B cell (primary cell): ENCODE measurements at regions not wholly inside any gene's neighbourhood (a gene's known extent, or its start where the extent isn't known, plus 50 kb on each side); places are given as distances from the start of the nearest gene placed in this dataset.

Source experiments
- ATAC-seq: fragments of 200-7000 bp; cut with Tn5 transposase; one replicate; pipeline ENCODE4 v1.10.0; 2021; ENCODE audit warnings: low read depth, mild to moderate bottlenecking, moderate number of reproducible peaks, moderate library complexity
- CTCF ChIA-PET: fragments of 350-600 bp; sonication (Branson Sonifier 250); formaldehyde crosslinking; loops from one replicate; lab custom pipeline; 2021; ENCODE audit warnings: antibody characterized with exemption, inconsistent platforms; lab: Charles Lee
- POLR2A ChIA-PET: fragments of 350-600 bp; sonication (Branson Sonifier 250); formaldehyde crosslinking; loops from one replicate; lab custom pipeline; 2021; ENCODE audit warnings: antibody characterized with exemption; lab: Charles Lee
- DNase-seq: peaks from one replicate; pipeline ENCODE4 v3.0.0; 2013
- H2AFZ ChIP-seq: 2 replicates; pipeline ENCODE4 v1.6.1; 2012; ENCODE audit warnings: mild to moderate bottlenecking, low read depth, low read length; ENCODE audit not compliant: insufficient read depth, poor library complexity, severe bottlenecking
- H3K27ac ChIP-seq, 2 donors: 1 replicate in 1 of 2; 2 replicates in 1 of 2; pipeline ENCODE4 v1.5.1; 2012 to 2013; ENCODE audit warnings: low read length in 2 of 2, mild to moderate bottlenecking in 2 of 2, moderate library complexity in 1 of 2
- H3K27me3 ChIP-seq, 4 experiments: fragments of 200-600 bp in 1 of 4; sonication (generic) in 1 of 4; replicated peaks in 1 of 4; 1 replicate in 2 of 4; 2 replicates in 2 of 4; pipeline versions ENCODE4 v1.6.1 to v1.7.0; 2013 to 2016; ENCODE audit warnings: low read length in 3 of 4, mild to moderate bottlenecking in 2 of 4, mixed read lengths in 1 of 4, moderate library complexity in 1 of 4; ENCODE audit not compliant: insufficient read depth in 4 of 4, control insufficient read depth in 3 of 4; ENCODE audit errors: control extremely low read depth in 1 of 4
- H3K36me3 ChIP-seq, 2 experiments: replicated peaks in 1 of 2; 1 replicate in 1 of 2; 2 replicates in 1 of 2; pipeline versions ENCODE4 v1.6.1 to v1.7.1; 2013; ENCODE audit warnings: low read length in 1 of 2; ENCODE audit not compliant: insufficient read depth in 2 of 2, control insufficient read depth in 1 of 2; ENCODE audit errors: control extremely low read depth in 1 of 2, extremely low read depth in 1 of 2
- H3K4me1 ChIP-seq, 2 donors: fragments of 200-600 bp in 1 of 2; sonication (generic) in 1 of 2; 1 replicate in 1 of 2; 2 replicates in 1 of 2; pipeline versions ENCODE4 v1.5.1 to v1.6.1; 2013 to 2017; ENCODE audit warnings: low read length in 2 of 2; ENCODE audit not compliant: control insufficient read depth in 2 of 2, insufficient read depth in 2 of 2
- H3K4me2 ChIP-seq: replicated peaks from 2 replicates; pipeline ENCODE3; 2012; ENCODE audit warnings: mild to moderate bottlenecking, low read depth, low read length; ENCODE audit not compliant: poor library complexity, severe bottlenecking
- H3K4me3 ChIP-seq, 5 experiments: fragments of 200-600 bp in 1 of 5; sonication (generic) in 1 of 5; 1 replicate in 3 of 5; 2 replicates in 2 of 5; pipeline versions ENCODE4 v1.5.1 to v1.7.0; 2011 to 2016; ENCODE audit warnings: low read length in 4 of 5, mild to moderate bottlenecking in 4 of 5, low read depth in 2 of 5, control low read depth in 1 of 5, moderate library complexity in 1 of 5; ENCODE audit not compliant: insufficient read depth in 1 of 5; ENCODE audit errors: control extremely low read depth in 1 of 5, extremely low read depth in 1 of 5
- H3K79me2 ChIP-seq: fragments of 200-600 bp; sonication (generic); one replicate; pipeline ENCODE4 v1.6.0; 2016; ENCODE audit warnings: low read length; ENCODE audit not compliant: control insufficient read depth, insufficient read depth
- H3K9ac ChIP-seq: fragments of 200-600 bp; sonication (generic); 2 replicates; pipeline ENCODE4 v1.6.1; 2017; ENCODE audit warnings: mild to moderate bottlenecking, low read length, moderate library complexity
- H3K9me3 ChIP-seq, 3 donors: one replicate each; pipeline versions ENCODE4 v1.6.1 to v1.7.1; 2013; ENCODE audit warnings: low read length in 2 of 3; ENCODE audit not compliant: control insufficient read depth in 2 of 3, insufficient read depth in 1 of 3; ENCODE audit errors: control extremely low read depth in 1 of 3
- H4K20me1 ChIP-seq: 2 replicates; pipeline ENCODE4 v1.6.0; 2012; ENCODE audit warnings: mild to moderate bottlenecking, low read length; ENCODE audit not compliant: insufficient read depth, control insufficient read depth, poor library complexity, severe bottlenecking
- H3K27ac Mint-ChIP-seq: one replicate; pipeline ENCODE4 v1.8.0; 2021; ENCODE audit warnings: mixed read lengths
- H3K27me3 Mint-ChIP-seq: one replicate; pipeline ENCODE4 v1.8.0; 2021; ENCODE audit warnings: mixed read lengths
- H3K4me1 Mint-ChIP-seq: one replicate; pipeline ENCODE4 v1.8.0; 2021; ENCODE audit warnings: mixed read lengths
- H3K4me3 Mint-ChIP-seq: one replicate; pipeline ENCODE4 v1.8.0; 2021; ENCODE audit warnings: mixed read lengths
- H3K9me3 Mint-ChIP-seq: one replicate; pipeline ENCODE4 v1.8.0; 2022; ENCODE audit warnings: mixed read lengths; ENCODE audit not compliant: insufficient read depth
- CTCF ChIP-seq: fragments of 200-600 bp; IDR thresholded peaks from one replicate; pipeline ENCODE4 v1.8.0; 2022; ENCODE audit warnings: antibody characterized with exemption, mild to moderate bottlenecking
- EZH2 ChIP-seq: IDR thresholded peaks from 2 replicates; pipeline ENCODE4 v1.6.1; 2012; ENCODE audit warnings: borderline replicate concordance, low read depth, mild to moderate bottlenecking, moderate library complexity, low read length; ENCODE audit not compliant: insufficient read depth, poor library complexity, severe bottlenecking
- WGBS: methylation state at CpG from one replicate; pipeline ENCODE4 v1.1.5; 2013; ENCODE audit warnings: missing lambda C conversion rate; ENCODE audit not compliant: insufficient coverage; 5-methylcytosine and 5-hydroxymethylcytosine counted together
- intact Hi-C: fragments of 100-400 bp; cut with micrococcal nuclease; formaldehyde crosslinking; loops from one replicate; pipeline ENCODE4 v1.10.0; 2022

GRCh38 chr3:6074952-6075351 lies 786.0 kb upstream of the GRM7 start:
- Histone ChIP-seq H3K9ac (no peak overlapping the region), H3K27me3 (no peaks in the 10 kb centered on the region), H4K20me1 (no peaks in the 10 kb centered on the region), H3K9me3 (no peaks in the 10 kb centered on the region), H2AFZ (no peak overlapping the region), H3K4me2 (no peak overlapping the region), H3K4me3 (no peak overlapping the region), H3K79me2 (no peaks in the 10 kb centered on the region), H3K27ac (no peak overlapping the region), H3K4me1 (no peaks in the 10 kb centered on the region), H3K36me3 (no peaks in the 10 kb centered on the region)
- no peak overlapping the region for H3K27ac Mint-ChIP-seq
- 57% methylated on average over 1 of the region's 2 CpGs for WGBS
- DNase-seq (no peak), ATAC-seq (no peak)
- H3K9me3 Mint-ChIP-seq = no peaks in the 10 kb centered on the region
- intact Hi-C loops = no loop called here
- no peaks in the 10 kb centered on the region for H3K4me1 Mint-ChIP-seq
- POLR2A ChIA-PET = no interaction called here
- H3K27me3 Mint-ChIP-seq = no peaks in the 10 kb centered on the region
- CTCF ChIA-PET = no interaction called here
- H3K4me3 Mint-ChIP-seq = no peak overlapping the region
- TF ChIP-seq EZH2 = no peak
- no peak for TF ChIP-seq CTCF

GRCh38 chr3:6078436-6078835 lies 782.5 kb upstream of the GRM7 start:
- intact Hi-C loops = no loop called here
- Histone ChIP-seq H3K27ac (no peak overlapping the region), H3K9me3 (no peaks in the 10 kb centered on the region), H4K20me1 (no peaks in the 10 kb centered on the region), H3K27me3 (no peaks in the 10 kb centered on the region), H3K4me3 (no peak overlapping the region), H2AFZ (no peak overlapping the region), H3K79me2 (no peaks in the 10 kb centered on the region), H3K4me1 (no peaks in the 10 kb centered on the region), H3K4me2 (no peak overlapping the region), H3K9ac (no peak overlapping the region), H3K36me3 (no peaks in the 10 kb centered on the region)
- ChIA-PET POLR2A (no interaction called here), CTCF (no interaction called here)
- TF ChIP-seq CTCF (no peak), EZH2 (no peak)
- ATAC-seq = no peak
- no peaks in the 10 kb centered on the region for H3K4me1 Mint-ChIP-seq
- no peak overlapping the region for H3K27ac Mint-ChIP-seq
- 96% methylated on average over 3 of the region's 4 CpGs for WGBS
- H3K4me3 Mint-ChIP-seq = no peak overlapping the region
- DNase-seq = no peak
- no peaks in the 10 kb centered on the region for H3K27me3 Mint-ChIP-seq
- no peaks in the 10 kb centered on the region for H3K9me3 Mint-ChIP-seq
